ACC112 (cell line): ENCODE measurements at regions not wholly inside any gene's neighbourhood (a gene's known extent, or its start where the extent isn't known, plus 50 kb on each side); places are given as distances from the start of the nearest gene placed in this dataset.

Experiments used
- H2AFZ ChIP-seq: fragments of 200-600 bp; sonication (generic); one replicate; pipeline ENCODE4 v1.6.0; 2017; ENCODE audit warnings: antibody characterized with exemption, low read length; ENCODE audit not compliant: unreplicated experiment
- H3K27ac ChIP-seq: fragments of 200-600 bp; sonication (generic); 2 replicates; pipeline ENCODE4 v1.5.1; 2014; ENCODE audit warnings: low read depth, mild to moderate bottlenecking, antibody characterized with exemption, low read length, moderate library complexity
- H3K27me3 ChIP-seq: fragments of 200-600 bp; sonication (generic); 2 replicates; pipeline ENCODE4 v1.6.1; 2014; ENCODE audit warnings: mild to moderate bottlenecking, antibody characterized with exemption, low read length, moderate library complexity, mixed read lengths; ENCODE audit not compliant: insufficient read depth
- H3K36me3 ChIP-seq: fragments of 200-600 bp; sonication (generic); 2 replicates; pipeline ENCODE4 v1.6.1; 2016; ENCODE audit warnings: mild to moderate bottlenecking, antibody characterized with exemption, low read length, moderate library complexity, mixed read lengths; ENCODE audit not compliant: insufficient read depth
- H3K4me1 ChIP-seq: fragments of 200-600 bp; sonication (generic); one replicate; pipeline ENCODE4 v1.6.1; 2016; ENCODE audit warnings: low read length, mixed read lengths; ENCODE audit not compliant: insufficient read depth, unreplicated experiment, control insufficient read depth
- H3K4me3 ChIP-seq: fragments of 200-600 bp; sonication (generic); 2 replicates; pipeline ENCODE4 v1.5.1; 2014; ENCODE audit warnings: mild to moderate bottlenecking, low read depth, low read length
- H3K79me2 ChIP-seq: fragments of 200-600 bp; sonication (generic); one replicate; pipeline ENCODE4 v1.6.0; 2016; ENCODE audit warnings: low read length; ENCODE audit not compliant: control insufficient read depth, unreplicated experiment, insufficient read depth

- Histone ChIP-seq H3K36me3 (no peaks in the 10 kb centered on the region), H3K27me3 (no peaks in the 10 kb centered on the region), H2AFZ (no peak overlapping the region), H3K4me3 (no peak overlapping the region), H3K79me2 (no peaks in the 10 kb centered on the region), H3K4me1 (no peaks in the 10 kb centered on the region), H3K27ac (no peak overlapping the region)
Observed at GRCh38 chr16:73916829-73917594, 379.6 kb upstream of the PSMD7 start.

- Histone ChIP-seq H3K4me3 (no peak overlapping the region), H2AFZ (no peak overlapping the region), H3K27ac (no peak overlapping the region)
Observed at GRCh38 chr16:73915935-73916334, 380.7 kb upstream of the PSMD7 start.

DNA sequence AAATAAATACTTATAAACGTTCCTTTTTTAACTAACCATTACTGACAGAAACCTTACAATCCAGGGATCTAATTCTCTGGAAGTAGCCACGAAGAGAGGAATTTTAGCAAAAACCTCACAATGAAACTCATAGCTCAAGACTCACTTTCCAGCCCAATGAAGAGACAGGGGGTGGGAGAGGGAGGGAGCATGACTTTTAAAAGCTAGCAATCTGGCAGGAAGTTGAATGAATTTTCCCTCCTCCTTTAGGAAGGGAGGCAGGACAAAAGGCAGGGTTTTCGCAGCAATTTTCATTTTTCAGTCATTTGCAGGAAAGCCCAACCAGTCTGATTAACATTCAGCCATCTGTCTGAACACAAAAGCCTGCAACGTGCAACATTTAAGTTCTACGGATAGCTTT lies 381.5 kb upstream of the PSMD7 start:
- H3K27ac ChIP-seq: no peak overlapping the region
- no peak overlapping the region for H2AFZ ChIP-seq
- no peaks in the 10 kb centered on the region for H3K36me3 ChIP-seq
- no peaks in the 10 kb centered on the region for H3K79me2 ChIP-seq
- no peak overlapping the region for H3K4me3 ChIP-seq
- no peaks in the 10 kb centered on the region for H3K4me1 ChIP-seq
- no peaks in the 10 kb centered on the region for H3K27me3 ChIP-seq

More at GRCh38 chr16:73915935-73916334, 380.7 kb upstream of the PSMD7 start:
- no peaks in the 10 kb centered on the region for H3K27me3 ChIP-seq
- no peaks in the 10 kb centered on the region for H3K79me2 ChIP-seq
- H3K36me3 ChIP-seq: no peaks in the 10 kb centered on the region
- no peaks in the 10 kb centered on the region for H3K4me1 ChIP-seq

- Histone ChIP-seq H2AFZ (no peak overlapping the region), H3K27ac (no peak overlapping the region), H3K36me3 (no peaks in the 10 kb centered on the region), H3K4me3 (no peak overlapping the region), H3K27me3 (no peaks in the 10 kb centered on the region), H3K79me2 (no peaks in the 10 kb centered on the region), H3K4me1 (no peaks in the 10 kb centered on the region)
Observed at GRCh38 chr16:73912850-73913249, 383.8 kb upstream of the PSMD7 start.

DNA sequence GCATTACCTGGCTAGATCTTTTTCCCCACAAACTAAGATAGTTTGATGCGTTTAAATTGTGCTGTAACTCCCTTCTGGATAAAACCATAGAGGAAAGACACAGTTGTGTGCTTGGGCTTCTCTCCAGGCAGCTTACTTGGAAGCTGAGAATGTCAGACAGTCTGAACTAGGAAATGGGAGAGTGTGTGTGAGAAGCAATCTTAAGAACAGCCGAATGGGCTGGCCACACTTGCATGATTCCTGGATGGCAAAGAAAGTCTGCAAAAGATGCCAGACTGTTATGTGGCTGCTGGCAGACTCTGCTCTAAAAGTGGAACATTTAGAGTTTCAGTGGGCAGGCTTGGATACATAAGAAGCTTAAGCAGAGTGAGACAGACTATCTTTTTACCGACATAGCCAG lies 384.3 kb upstream of the PSMD7 start:
- H3K36me3 ChIP-seq: no peaks in the 10 kb centered on the region
- H3K27me3 ChIP-seq: no peaks in the 10 kb centered on the region
- no peak overlapping the region for H3K27ac ChIP-seq
- no peak overlapping the region for H2AFZ ChIP-seq
- H3K4me3 ChIP-seq: no peak overlapping the region
- H3K4me1 ChIP-seq: no peaks in the 10 kb centered on the region
- no peaks in the 10 kb centered on the region for H3K79me2 ChIP-seq

DNA sequence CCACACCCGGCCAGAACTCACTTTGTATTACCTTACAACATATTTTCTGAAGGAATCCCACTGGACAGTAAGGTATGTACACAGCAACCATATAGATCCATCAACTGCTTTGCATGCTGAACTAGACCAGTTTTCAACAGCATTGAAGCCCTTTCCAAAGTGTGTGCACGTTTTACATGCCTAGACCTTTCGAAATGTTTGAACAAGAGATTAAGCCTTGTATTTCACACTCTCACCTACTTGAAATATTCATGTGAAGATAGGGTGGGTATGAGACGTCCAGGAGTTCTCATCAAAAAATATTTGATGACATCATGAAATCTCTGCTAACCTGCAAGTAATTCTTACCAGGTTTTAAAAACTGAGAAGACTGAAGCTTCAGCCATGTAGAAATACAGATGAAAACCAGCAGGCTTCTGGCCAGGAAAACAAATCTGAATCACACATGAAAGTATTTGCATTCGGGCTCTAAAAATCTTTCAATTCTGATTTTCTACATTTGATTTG lies 387.0 kb upstream of the PSMD7 start:
- Histone ChIP-seq H3K27ac (no peak overlapping the region), H3K79me2 (no peaks in the 10 kb centered on the region), H3K4me1 (no peaks in the 10 kb centered on the region), H2AFZ (no peak overlapping the region), H3K27me3 (no peaks in the 10 kb centered on the region), H3K36me3 (no peaks in the 10 kb centered on the region), H3K4me3 (no peak overlapping the region)

DNA sequence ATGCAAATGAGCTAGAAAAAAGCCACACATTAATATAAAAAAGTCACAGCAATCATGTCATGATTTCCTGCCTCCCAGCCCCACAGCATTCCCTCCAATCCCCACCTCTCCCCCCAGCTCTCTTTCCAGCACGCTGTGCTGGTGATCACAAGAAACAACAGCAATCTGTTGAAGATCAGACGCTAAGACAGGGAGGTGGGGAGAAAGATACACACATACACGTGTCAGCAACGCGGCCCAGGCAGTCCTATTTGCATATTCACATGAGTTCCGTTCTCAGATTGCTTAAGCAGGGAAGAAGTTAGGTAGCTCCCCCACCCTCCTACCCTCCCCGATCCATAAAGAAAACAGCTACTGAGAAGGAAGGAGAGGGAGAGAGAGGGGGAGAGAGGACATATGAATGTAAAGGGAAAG lies 405.5 kb upstream of the PSMD7 start:
- peaks cover 29% of the 10 kb centered on the region for H3K27me3 ChIP-seq
- H2AFZ ChIP-seq: no peak overlapping the region
- H3K4me3 ChIP-seq: no peak overlapping the region
- H3K27ac ChIP-seq: no peak overlapping the region
- no peaks in the 10 kb centered on the region for H3K4me1 ChIP-seq
- no peaks in the 10 kb centered on the region for H3K79me2 ChIP-seq
- no peaks in the 10 kb centered on the region for H3K36me3 ChIP-seq

DNA sequence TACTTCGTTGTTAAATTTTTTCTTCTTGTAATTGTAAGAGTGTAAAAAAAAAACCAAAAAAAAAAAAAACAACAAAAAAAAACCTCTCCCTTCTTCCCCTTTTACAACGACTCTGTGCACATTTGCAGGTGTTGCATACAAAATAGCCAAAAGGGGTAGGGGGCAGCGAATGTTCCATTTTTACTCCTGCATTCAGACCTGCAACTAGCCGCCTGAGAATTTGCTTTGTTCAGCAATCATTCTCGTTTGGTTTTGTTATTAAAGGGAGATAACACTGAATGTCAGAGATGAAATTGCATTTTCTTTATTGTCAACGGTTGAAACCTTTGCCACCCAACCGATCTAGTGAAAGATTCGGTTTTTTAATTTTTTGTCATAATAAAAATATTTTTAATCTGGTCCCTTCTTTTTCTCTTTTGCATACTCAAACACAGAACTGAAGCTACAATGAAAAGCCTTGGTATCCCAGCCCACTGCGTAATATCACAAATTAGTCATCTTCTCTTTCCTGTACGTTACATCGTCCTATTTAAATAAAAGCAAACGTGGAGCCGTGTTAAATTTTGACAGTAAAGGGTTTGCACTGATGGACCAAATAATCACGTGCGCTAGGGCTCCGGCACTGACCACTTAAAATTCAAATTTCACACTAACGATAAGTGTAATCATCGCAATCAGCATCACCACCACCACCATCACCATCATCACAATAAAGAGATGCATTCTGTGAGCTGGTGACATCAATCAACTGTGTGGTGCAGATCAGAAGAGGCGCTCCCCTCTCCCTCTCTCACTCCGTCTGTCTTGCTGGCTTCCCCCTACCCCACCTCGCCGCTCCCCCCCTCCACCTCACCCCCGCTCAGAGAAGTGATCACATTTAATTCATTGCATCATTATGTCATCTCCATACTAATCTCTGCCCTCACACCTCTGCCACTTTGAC lies 406.2 kb upstream of the PSMD7 start:
- no peaks in the 10 kb centered on the region for H3K36me3 ChIP-seq
- no peak overlapping the region for H2AFZ ChIP-seq
- H3K79me2 ChIP-seq: no peaks in the 10 kb centered on the region
- no peaks in the 10 kb centered on the region for H3K4me1 ChIP-seq
- no peak overlapping the region for H3K27ac ChIP-seq
- no peak overlapping the region for H3K4me3 ChIP-seq
- peaks cover 33% of the 10 kb centered on the region for H3K27me3 ChIP-seq

- H3K36me3 ChIP-seq: no peaks in the 10 kb centered on the region
- H3K4me1 ChIP-seq: no peaks in the 10 kb centered on the region
- no peak overlapping the region for H3K4me3 ChIP-seq
- H3K27me3 ChIP-seq: peaks cover 43% of the 10 kb centered on the region
- no peak overlapping the region for H2AFZ ChIP-seq
- no peak overlapping the region for H3K27ac ChIP-seq
- H3K79me2 ChIP-seq: no peaks in the 10 kb centered on the region
Observed at GRCh38 chr16:73888840-73889490, 407.6 kb upstream of the PSMD7 start.

DNA sequence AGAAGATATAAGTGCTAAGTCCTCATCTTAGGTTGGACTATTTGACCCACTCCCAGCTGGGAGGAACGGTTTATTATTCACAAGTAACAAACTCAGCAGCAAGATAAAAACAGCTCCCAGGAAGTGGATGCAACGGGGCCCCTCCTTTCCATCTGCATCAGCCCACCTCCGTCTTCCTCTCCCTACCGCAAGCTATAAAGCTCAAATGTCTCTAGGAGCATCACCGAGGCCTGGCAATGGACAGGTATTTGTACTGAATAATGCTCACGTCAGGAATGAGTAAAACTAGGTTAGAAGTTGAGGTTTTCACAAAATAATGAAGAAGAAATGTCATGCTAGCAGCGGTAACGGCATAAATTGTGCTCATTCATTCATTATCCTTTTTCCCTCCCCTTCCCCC lies 408.7 kb upstream of the PSMD7 start:
- H2AFZ ChIP-seq: no peak overlapping the region

More for the DNA sequence above, 408.7 kb upstream of the PSMD7 start:
- H3K79me2 ChIP-seq: no peaks in the 10 kb centered on the region
- no peaks in the 10 kb centered on the region for H3K4me1 ChIP-seq
- no peaks in the 10 kb centered on the region for H3K36me3 ChIP-seq
- H3K27me3 ChIP-seq: peaks cover 51% of the 10 kb centered on the region
- no peak overlapping the region for H3K27ac ChIP-seq
- H3K4me3 ChIP-seq: no peak overlapping the region
